NK-92 (cell line): ENCODE measurements at regions not wholly inside any gene's neighbourhood (a gene's known extent, or its start where the extent isn't known, plus 50 kb on each side); places are given as distances from the start of the nearest gene placed in this dataset.
"Not testable (repeated sequence)": the region's sequence is repeated elsewhere in the genome, so short reads cannot be mapped to it uniquely, and the experiment has no call there.

ENCODE experiments used
- DNase-seq: peaks from one replicate; lab custom pipeline; 2025; ENCODE audit not compliant: unreplicated experiment; lab: John Stamatoyannopoulos, UW

DNA sequence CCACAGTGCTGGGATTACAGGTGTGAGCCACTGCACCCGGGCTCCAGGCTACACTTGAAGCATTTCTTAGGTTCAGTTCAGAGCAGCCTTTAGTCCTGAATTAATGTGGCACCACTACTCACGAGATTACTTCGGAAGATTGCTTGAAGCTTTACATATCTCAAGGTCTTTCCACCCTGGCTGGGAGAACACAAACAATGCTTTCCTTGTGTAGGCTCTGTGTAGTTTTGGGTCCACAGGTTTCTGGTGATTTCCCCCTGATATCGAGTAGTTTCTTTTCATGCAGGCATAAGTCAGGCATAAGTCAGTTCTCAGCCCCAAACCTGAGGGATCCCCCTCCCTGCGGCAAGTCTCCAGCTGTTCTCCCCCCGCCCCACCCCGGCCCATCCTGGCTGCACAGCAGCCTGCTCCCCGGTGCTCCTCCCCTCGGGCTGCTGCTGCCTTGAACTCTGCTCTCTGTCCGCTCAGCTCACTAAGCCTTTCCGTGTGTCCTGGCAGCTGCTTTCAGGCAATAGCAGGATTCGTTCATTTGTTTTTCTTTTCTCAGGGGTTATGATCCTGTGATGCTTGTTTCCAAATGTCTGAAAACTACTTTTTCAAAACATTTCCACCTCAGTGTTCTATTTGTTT is 417.7 kb downstream of the TMEM121 start:
- DNase-seq, result no peak

GRCh38 chr14:105944632-105945610 is 418.5 kb downstream of the TMEM121 start:
- no peak for DNase-seq

DNA sequence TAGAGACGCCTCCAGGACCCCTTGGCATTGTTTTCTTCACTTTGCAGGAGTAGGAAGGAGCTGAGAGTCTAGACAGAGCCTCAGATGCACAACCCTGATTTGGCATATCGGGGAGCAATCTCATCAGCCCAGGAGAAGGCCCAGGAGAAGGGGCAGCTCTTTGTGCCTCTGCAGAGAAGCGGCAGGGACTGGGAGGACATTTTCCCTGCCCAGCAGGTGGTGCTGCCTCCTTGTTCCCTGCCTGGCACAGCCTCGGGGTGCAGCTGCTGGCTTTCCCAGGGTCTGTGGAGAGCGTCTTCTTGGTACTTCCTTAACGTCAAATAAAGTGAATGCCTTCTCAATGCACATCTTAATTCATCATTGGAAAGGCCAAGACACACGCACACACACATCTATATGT is 419.5 kb downstream of the TMEM121 start:
- no peak for DNase-seq

DNA sequence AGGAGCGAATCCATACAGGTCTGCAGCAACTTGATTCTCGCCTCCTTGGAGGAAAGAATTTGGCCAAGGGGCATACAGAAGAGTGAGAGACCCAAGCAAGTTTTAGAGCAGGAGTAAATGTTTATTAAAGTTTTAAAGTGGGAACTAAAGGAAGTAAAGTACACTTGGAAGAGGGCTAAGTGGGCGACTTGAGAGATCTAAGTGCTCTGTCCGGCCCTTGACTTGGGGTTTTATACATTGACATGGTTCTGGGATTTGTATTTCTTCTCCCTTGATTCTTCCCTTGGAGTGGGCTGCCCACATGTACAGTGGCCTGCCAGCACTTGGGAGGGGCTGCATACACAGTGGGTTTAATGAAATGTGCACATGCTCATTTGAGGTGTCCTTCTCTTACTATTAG is 421.2 kb downstream of the TMEM121 start:
- DNase-seq, result no peak

- not testable (repeated sequence) for DNase-seq
Measured at GRCh38 chr14:105948955-105949354, 422.6 kb downstream of the TMEM121 start.

DNA sequence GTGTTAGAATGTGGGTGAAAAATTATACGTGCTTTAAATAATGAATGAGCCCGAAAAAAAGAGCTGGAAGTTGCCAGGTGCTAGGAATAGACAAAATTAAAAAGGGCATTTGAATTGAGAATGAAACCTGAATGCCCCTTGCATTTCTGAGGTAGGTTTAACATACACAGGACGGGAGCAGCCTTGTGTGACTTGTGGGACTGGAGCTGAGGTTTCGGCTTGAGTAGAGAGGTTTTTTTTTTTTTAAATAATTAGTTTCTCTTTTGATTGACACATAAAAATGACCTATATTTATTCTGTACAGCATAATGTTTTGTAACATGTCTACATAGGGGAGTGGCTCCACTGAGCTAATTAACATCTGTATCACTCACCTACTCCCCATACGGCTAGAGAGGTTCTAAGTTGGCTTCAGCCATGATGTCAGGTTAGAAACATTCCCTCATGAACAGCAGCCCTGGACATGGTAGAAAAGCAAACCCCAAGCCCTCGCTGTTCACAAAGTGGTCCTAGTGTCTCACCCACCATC is 424.0 kb downstream of the TMEM121 start:
- not testable (repeated sequence) for DNase-seq

DNA sequence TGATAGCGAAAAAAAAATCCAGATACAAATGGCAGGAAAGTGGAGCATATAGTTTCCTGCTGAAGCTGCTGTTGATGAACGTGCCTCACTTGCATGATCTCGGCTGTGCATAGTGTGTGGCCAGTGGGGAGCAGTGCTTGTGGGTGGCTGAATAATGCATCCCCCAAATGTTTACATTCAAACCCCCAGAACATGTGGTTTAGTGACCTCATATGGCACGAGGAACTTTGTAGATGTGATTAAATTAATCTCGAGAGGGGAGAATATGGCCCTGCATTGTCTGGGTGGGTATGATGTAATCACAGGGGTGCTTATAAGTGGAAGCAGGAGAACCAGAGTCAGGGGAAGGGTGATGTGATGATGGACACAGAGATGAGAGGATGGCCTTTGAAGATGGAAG is 425.0 kb downstream of the TMEM121 start:
- DNase-seq, result no peak

DNA sequence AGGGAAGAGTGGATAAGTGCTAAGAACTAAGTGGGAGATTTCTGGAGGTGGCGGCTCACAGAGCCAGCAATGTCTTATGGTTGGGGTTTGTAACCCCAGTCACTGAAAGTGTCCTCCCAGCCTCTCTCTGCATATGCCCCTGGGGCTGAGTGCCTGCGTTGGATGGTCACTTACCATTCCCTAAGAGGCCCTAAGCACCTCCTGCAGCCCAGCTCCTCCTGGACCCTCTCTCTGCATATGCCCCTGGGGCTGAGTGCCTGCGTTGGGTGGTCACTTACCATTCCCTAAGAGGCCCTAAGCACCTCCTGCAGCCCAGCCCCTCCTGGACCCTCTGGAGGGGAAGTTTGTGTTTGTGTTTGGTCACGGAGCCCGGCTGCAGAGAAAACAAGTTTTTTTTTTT is 425.8 kb downstream of the TMEM121 start:
- DNase-seq, result no peak

DNA sequence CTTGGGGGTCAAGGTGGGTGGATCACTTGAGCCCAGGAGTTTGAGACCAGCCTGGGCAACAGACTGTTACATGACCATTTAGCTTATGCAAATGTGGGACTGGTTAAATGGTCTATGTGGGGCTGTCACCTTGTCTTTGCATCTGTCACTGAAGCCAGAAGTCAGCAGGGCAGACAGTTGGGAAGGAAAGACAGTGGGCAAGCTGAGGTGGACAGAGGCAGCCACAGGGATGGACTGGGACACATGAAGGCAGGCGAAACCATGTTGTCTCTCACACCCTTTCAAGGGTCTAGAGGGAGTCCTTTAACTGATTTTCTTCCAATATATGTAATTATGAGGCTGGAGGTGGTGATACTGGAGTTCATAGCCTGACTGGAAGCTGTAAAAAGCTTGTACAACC is 426.4 kb downstream of the TMEM121 start:
- no peak for DNase-seq

DNA sequence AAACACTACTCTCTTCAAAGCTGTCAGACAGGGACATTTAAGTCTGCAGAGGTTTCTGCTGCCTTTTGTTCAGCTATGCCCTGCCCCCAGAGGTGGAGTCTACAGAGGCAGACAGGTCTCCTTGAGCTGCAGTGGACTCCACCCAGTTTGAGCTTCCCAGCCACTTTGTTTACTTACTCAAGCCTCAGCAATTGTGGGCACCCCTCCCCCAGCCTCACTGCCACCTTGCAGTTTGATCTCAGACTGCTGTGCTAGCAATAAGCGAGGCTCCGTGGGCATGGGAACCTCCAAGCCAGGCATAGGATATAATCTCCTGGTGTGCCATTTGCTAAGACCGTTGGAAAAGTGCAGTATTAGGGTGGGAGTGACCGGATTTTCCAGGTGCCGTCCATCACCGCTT is 435.2 kb downstream of the TMEM121 start:
- DNase-seq, result not testable (repeated sequence)

DNA sequence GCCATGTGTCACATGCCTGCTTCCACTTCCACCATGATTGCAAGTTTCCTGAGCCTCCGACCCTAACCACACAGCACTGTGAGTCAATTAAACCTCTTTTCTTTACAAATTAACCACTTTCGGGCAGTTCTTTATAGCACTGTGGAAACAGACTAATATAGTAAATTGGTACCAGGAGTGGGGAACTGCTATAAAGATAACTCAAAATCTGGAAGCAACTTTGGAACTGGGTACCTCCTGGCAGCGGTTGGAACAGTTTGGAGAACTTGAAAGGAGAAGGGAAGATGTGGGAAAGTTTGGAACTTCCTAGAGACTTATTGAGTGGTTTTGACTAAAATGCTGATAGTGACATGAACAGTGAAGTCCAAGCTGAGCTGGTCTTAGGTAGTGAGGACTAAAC is 436.1 kb downstream of the TMEM121 start:
- DNase-seq, result no peak

DNA sequence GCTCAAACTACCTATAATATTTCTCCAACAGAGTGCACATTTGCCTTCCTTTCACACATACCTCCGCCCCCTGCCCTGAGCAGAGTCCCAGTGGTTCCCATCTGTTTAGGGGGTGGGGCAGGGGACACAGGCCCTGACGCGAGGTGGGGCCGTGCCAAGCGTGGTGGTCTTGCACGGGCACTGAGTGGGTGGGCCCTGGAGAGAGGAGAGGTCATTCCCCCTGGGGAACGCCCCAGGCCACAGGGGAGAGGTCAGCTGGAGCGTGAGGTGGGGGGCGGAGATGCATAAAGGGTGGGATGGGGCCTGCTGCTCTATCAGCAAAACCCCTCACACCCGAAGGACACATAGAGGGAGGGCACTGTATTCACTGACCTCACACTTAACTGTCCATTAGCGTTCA is 441.9 kb downstream of the TMEM121 start:
- no peak for DNase-seq

- not testable (repeated sequence) for DNase-seq
Measured at GRCh38 chr14:105969026-105969425, 442.6 kb downstream of the TMEM121 start.

- not testable (repeated sequence) for DNase-seq
Measured at GRCh38 chr14:105970821-105971220, 444.4 kb downstream of the TMEM121 start.

DNA sequence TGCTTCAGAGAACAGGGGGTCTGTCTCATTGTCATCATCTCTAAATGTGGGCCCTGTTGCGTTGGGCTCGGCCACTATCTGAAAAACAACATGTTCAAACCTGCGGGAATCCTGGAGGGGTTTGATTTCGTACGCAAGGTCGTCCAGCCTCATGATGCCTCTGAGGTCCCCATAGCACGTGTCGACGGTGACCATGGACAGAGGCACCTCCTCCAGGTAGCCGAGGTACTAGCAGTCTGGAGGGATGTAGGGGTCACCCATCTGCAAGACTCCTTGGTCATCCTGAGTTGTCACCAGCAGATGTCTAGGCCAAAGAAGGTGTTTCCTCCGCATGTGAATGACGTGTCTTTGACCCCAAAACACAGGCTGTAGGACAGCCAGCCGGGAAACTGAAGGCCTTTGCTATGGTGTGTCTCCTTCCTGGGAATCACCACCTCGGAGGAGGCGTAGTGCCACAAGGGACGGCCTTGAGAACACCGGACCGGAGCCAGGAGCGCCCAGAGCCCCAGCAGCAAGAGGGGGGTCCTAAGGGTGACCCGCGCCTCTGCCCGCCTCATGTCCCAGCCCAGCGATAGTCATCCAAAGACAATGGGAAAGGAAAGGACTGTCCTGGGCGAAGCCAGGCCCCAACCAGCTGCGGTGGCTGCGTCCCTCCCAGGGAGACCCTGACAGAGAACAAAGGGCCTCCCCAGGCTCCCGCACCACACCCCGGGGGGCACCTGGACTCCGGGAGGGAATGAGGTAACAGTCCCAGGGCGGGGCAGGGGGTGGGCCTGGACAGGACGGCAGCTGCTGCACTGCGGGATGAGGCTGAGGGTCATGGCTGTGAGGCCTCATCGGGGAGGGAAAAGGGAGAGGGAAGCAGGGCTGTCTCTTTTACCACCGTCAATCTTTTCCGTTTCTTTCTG is 445.5 kb downstream of the TMEM121 start:
- no peak for DNase-seq

DNA sequence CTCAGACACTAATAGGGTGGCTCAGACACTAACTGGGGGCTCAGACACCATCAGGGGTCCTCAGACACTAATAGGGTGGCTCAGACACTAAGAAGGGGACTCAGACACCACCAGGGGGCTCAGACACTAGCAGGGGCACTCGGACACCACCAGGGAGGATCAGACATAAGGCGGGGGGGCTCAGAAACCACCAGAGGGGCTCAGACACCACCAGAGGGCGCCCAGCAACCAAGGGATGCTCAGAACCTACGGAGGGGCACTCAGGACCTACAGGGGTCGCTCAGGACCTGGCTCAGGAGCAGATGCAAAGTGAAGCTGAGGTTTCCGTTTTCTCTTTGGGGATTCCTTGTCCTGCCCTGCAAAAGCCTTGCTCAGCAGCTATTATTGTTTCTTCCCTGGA is 448.5 kb downstream of the TMEM121 start:
- no peak for DNase-seq

- no peak for DNase-seq
Measured at GRCh38 chr14:105978618-105979295, 452.4 kb downstream of the TMEM121 start.

GRCh38 chr14:105979446-105979845 is 453.1 kb downstream of the TMEM121 start:
- no peak for DNase-seq

DNA sequence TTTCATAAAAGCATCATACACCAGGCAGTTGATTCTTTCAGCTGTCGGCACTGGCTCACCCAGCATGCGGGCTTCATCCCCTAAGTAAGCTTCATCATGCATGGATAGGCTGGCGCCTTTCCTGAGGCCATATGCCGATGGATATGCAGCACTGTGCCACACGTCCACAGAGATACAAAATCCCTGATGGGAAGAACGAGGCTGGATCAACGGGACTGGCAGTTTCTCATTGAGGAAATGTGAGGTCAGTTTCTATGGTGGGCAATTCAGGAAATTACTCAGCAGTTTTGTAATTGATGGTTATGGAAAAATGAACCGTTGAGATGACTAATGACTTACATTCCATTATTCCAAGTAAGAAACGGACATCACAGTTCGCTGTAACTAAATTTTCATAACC is 453.8 kb downstream of the TMEM121 start:
- DNase-seq, result no peak

DNA sequence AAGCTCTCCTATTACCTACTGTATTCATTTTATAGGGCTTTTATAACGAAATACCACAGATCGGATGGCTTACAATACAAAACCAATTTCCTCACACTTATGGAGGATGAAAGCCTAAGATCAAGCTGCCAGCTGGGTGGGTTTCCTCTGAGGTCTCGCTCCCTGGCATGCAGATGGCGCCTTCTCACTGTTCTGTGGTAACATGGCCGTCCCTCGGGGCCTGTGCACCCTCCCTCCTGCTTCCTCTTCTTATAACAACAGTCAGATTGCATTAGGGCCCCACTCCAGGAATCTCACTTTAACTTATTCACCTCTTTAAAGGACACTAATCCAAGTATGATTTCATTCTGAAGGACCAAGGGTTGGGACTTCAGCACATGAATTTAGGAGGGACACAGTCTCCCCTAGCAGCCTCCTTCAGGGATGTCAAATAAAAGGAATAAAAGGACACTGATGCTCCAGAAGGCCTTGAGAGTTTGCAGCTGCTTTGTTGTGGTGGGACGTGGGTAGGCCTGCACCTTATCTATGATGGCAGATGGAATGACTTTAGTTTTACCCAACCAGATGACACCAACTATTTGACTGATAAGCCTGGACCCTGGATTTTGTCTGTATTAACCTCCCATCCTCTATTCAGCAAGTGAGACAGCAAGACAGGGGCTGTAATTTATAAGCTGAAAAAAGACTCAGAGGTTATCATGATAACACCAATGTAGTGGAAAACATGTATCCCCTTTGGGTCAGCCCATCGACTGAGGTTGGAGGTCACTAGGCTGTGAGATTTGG is 455.3 kb downstream of the TMEM121 start:
- DNase-seq, result not testable (repeated sequence)
